WTC11 (cell line): ENCODE measurements at regions not wholly inside any gene's neighbourhood (a gene's known extent, or its start where the extent isn't known, plus 50 kb on each side); places are given as distances from the start of the nearest gene placed in this dataset.

ENCODE experiments used
- ATAC-seq: fragments of 200-7000 bp; cut with Tn5 transposase; 2 replicates; pipeline ENCODE4 v1.10.0; 2021; ENCODE audit warnings: mild to moderate bottlenecking, moderate library complexity
- CTCF ChIA-PET: fragments of 300-600 bp; sonication (Branson Sonifier 250); formaldehyde crosslinking; loops from one replicate; lab custom pipeline; 2021; ENCODE audit warnings: antibody characterized with exemption; lab: Charles Lee
- POLR2A ChIA-PET: fragments of 350-600 bp; sonication (Branson Sonifier 250); formaldehyde crosslinking; loops from one replicate; lab custom pipeline; 2021; ENCODE audit warnings: antibody characterized with exemption; lab: Charles Lee
- DNase-seq: peaks from one replicate; pipeline ENCODE4 v3.0.0; 2021; ENCODE audit warnings: low spot score
- H3K27ac Mint-ChIP-seq: 2 replicates; pipeline ENCODE4 v1.8.0; 2021; ENCODE audit warnings: mixed read lengths
- H3K27me3 Mint-ChIP-seq: 2 replicates; pipeline ENCODE4 v1.8.0; 2021; ENCODE audit warnings: low read depth, mild to moderate bottlenecking, moderate library complexity, mixed read lengths
- H3K36me3 Mint-ChIP-seq: 2 replicates; pipeline ENCODE4 v1.8.0; 2021; ENCODE audit warnings: mixed read lengths
- H3K4me1 Mint-ChIP-seq: 2 replicates; pipeline ENCODE4 v1.8.0; 2022; ENCODE audit warnings: mixed read lengths
- H3K4me3 Mint-ChIP-seq: 2 replicates; pipeline ENCODE4 v1.8.0; 2021; ENCODE audit warnings: mild to moderate bottlenecking, moderate library complexity, mixed read lengths
- H3K9me3 Mint-ChIP-seq: 2 replicates; pipeline ENCODE4 v1.8.0; 2021; ENCODE audit warnings: mixed read lengths
- AR ChIP-seq: fragments of 250-450 bp; sonication (Bioruptor Pico); IDR thresholded peaks from 2 replicates; pipeline ENCODE4 v1.9.0; 2021; ENCODE audit warnings: mild to moderate bottlenecking
- CREM ChIP-seq: sonication (generic); formaldehyde crosslinking; IDR thresholded peaks from 2 replicates; pipeline ENCODE4 v1.8.1; 2022; ENCODE audit warnings: mild to moderate bottlenecking, missing genetic modification reagents, moderate library complexity
- CTCF ChIP-seq: fragments of 200-600 bp; IDR thresholded peaks from 2 replicates; pipeline ENCODE4 v1.8.0; 2022; ENCODE audit warnings: antibody characterized with exemption
- E2F4 ChIP-seq: sonication (generic); formaldehyde crosslinking; IDR thresholded peaks from 2 replicates; pipeline ENCODE4 v1.8.1; 2022; ENCODE audit warnings: low read depth, mild to moderate bottlenecking, moderate library complexity, missing genetic modification reagents, borderline replicate concordance
- ESRRA ChIP-seq: sonication (generic); formaldehyde crosslinking; IDR thresholded peaks from 2 replicates; pipeline ENCODE4 v1.8.1; 2022; ENCODE audit warnings: mild to moderate bottlenecking, missing genetic modification reagents, borderline replicate concordance
- ETV6 ChIP-seq: sonication (generic); formaldehyde crosslinking; IDR thresholded peaks from 2 replicates; pipeline ENCODE4 v1.8.1; 2022; ENCODE audit warnings: mild to moderate bottlenecking, missing genetic modification reagents
- FOXP4 ChIP-seq: sonication (generic); formaldehyde crosslinking; IDR thresholded peaks from 2 replicates; pipeline ENCODE4 v1.8.0; 2022; ENCODE audit warnings: mild to moderate bottlenecking, missing genetic modification reagents
- IRF2 ChIP-seq: sonication (generic); formaldehyde crosslinking; IDR thresholded peaks from 2 replicates; pipeline ENCODE4 v1.8.0; 2022; ENCODE audit warnings: low read depth, missing genetic modification reagents, borderline replicate concordance
- KAT7 ChIP-seq: sonication (generic); formaldehyde crosslinking; IDR thresholded peaks from 2 replicates; pipeline ENCODE4 v1.8.1; 2023; ENCODE audit warnings: missing genetic modification reagents, mild to moderate bottlenecking, borderline replicate concordance
- NFATC4 ChIP-seq: fragments of 250-450 bp; sonication (Bioruptor Pico); IDR thresholded peaks from 2 replicates; pipeline ENCODE4 v1.9.0; 2021; ENCODE audit warnings: mild to moderate bottlenecking
- NR2C2 ChIP-seq: sonication (generic); formaldehyde crosslinking; IDR thresholded peaks from 2 replicates; pipeline ENCODE4 v1.8.0; 2022; ENCODE audit warnings: mild to moderate bottlenecking, missing genetic modification reagents
- OVOL2 ChIP-seq: fragments of 250-450 bp; sonication (Bioruptor Pico); IDR thresholded peaks from 2 replicates; pipeline ENCODE4 v1.9.0; 2021; ENCODE audit warnings: mild to moderate bottlenecking, borderline replicate concordance
- RELA ChIP-seq: sonication (generic); formaldehyde crosslinking; IDR thresholded peaks from 2 replicates; pipeline ENCODE4 v1.8.1; 2022; ENCODE audit warnings: missing genetic modification reagents, mild to moderate bottlenecking, borderline replicate concordance
- RORB ChIP-seq: fragments of 250-450 bp; sonication (Bioruptor Pico); IDR thresholded peaks from 2 replicates; pipeline ENCODE4 v1.9.0; 2021; ENCODE audit warnings: mild to moderate bottlenecking
- SMAD4 ChIP-seq: sonication (generic); formaldehyde crosslinking; IDR thresholded peaks from 2 replicates; pipeline ENCODE4 v1.8.0; 2022; ENCODE audit warnings: mild to moderate bottlenecking, missing genetic modification reagents
- ZNF121 ChIP-seq: sonication (generic); formaldehyde crosslinking; IDR thresholded peaks from 2 replicates; pipeline ENCODE4 v1.8.0; 2023; ENCODE audit warnings: missing genetic modification reagents
- ZNF416 ChIP-seq: fragments of 250-450 bp; sonication (Bioruptor Pico); IDR thresholded peaks from 2 replicates; pipeline ENCODE4 v1.9.0; 2021; ENCODE audit warnings: mild to moderate bottlenecking, inconsistent platforms
- ZNF512 ChIP-seq: sonication (generic); formaldehyde crosslinking; IDR thresholded peaks from 2 replicates; pipeline ENCODE4 v1.8.1; 2022; ENCODE audit warnings: missing genetic modification reagents, borderline replicate concordance

- ATAC-seq (peak; percentile 15; the same call in 1 of the 2 replicates), DNase-seq (no peak)
- no peaks in the 10 kb centered on the region for H3K27me3 Mint-ChIP-seq
- no peaks in the 10 kb centered on the region for H3K36me3 Mint-ChIP-seq
- H3K27ac Mint-ChIP-seq, result no peak overlapping the region
- H3K4me1 Mint-ChIP-seq, result peaks cover 21% of the 10 kb centered on the region
- no peaks in the 10 kb centered on the region for H3K9me3 Mint-ChIP-seq
- H3K4me3 Mint-ChIP-seq, result no peak overlapping the region
- no peak for TF ChIP-seq ESRRA (CRISPR knock-in tag)
- TF ChIP-seq IRF2, result no peak
- TF ChIP-seq RORB (CRISPR knock-in tag), result no peak
- TF ChIP-seq NFATC4 (CRISPR knock-in tag), result no peak
- TF ChIP-seq AR, result no peak
- TF ChIP-seq FOXP4 (CRISPR knock-in tag), result no peak
- TF ChIP-seq ZNF416 (CRISPR knock-in tag), result no peak
- no peak for TF ChIP-seq OVOL2
- no peak for TF ChIP-seq SMAD4 (CRISPR knock-in tag)
- CTCF ChIA-PET, result interaction anchor here (1.2 to 2.9 kb wide), 2 partner anchors 9 to 216 kb away, joined by 6 to 37 read pairs; no protein-coding TSS in a partner anchor
- POLR2A ChIA-PET, result no interaction called here
Observed at GRCh38 chr7:148481971-148482626, 108.5 kb upstream of the C7orf33 start.

- no peak for DNase-seq
- ATAC-seq, result no peak
- no peak overlapping the region for H3K27ac Mint-ChIP-seq
- no peak overlapping the region for H3K4me3 Mint-ChIP-seq
- peaks cover 14% of the 10 kb centered on the region for H3K4me1 Mint-ChIP-seq
- no peaks in the 10 kb centered on the region for H3K27me3 Mint-ChIP-seq
- CTCF ChIA-PET, result interaction anchor here (1.5 kb wide), 1 partner anchor 219 kb away, joined by 4 read pairs; no protein-coding TSS in a partner anchor
- TF ChIP-seq ETV6 (CRISPR knock-in tag) (no peak), ZNF512 (CRISPR knock-in tag) (no peak), ZNF121 (CRISPR knock-in tag) (no peak), NR2C2 (CRISPR knock-in tag) (no peak), CREM (CRISPR knock-in tag) (no peak), E2F4 (no peak), SMAD4 (CRISPR knock-in tag) (no peak), CTCF (no peak), NFATC4 (CRISPR knock-in tag) (no peak), KAT7 (no peak), RELA (CRISPR knock-in tag) (no peak)
- H3K36me3 Mint-ChIP-seq, result no peaks in the 10 kb centered on the region
- POLR2A ChIA-PET, result no interaction called here
- peaks cover 3% of the 10 kb centered on the region; the same call in 1 of the 2 replicates for H3K9me3 Mint-ChIP-seq
Observed at GRCh38 chr7:148483515-148484308, 106.9 kb upstream of the C7orf33 start.
